GM13977 (cell line): ENCODE measurements at regions not wholly inside any gene's neighbourhood (a gene's known extent, or its start where the extent isn't known, plus 50 kb on each side); places are given as distances from the start of the nearest gene placed in this dataset.
A peak's percentile ranks its signal among the peaks of the same experiment; 100 is the strongest.

Source experiments
- DNase-seq: peaks from one replicate; pipeline ENCODE4 v3.0.0; 2012; ENCODE audit warnings: low spot score
- in situ Hi-C: fragments of 300-500 bp; cut with MboI; formaldehyde crosslinking; loops from one replicate; pipeline ENCODE4 v1.12.0; 2022; ENCODE audit warnings: low sequenced_read_pairs, low pct_unique_long_range_greater_than_20kb, mixed read lengths, inconsistent platforms; ENCODE audit not compliant: unreplicated experiment
- TF ChIP-seq, protein P1 (sequence below): IDR thresholded peaks from 2 replicates; pipeline ENCODE4 v1.5.1; 2012; ENCODE audit warnings: mild to moderate bottlenecking, control low read depth; ENCODE audit not compliant: insufficient read depth; ENCODE audit errors: extremely low read depth, missing control alignments

DNA sequence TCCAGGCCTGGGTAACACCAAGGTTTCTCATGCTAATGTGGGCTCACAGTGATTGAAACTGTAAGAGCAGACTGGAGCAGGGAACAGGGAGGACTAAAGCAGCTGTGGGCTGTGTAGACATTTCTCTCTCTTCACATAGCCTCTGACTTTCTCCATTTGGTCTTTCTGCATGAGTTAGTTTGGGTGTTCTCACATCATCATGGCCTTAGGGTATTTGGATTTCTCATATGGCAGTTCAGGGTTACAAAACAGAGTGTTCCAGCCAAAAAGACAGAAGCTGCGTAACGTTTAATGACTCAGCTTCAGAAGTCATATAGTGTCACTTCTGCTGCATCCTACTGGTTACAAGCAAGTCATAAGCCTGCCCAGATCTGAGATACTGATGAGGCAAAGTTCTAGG is 52.0 kb upstream of the OSBPL8 start:
- in situ Hi-C loops: loop anchor here (25.0 kb wide), 1 partner anchor 401 kb away; no protein-coding TSS in a partner anchor
- TF ChIP-seq, protein P1, sequence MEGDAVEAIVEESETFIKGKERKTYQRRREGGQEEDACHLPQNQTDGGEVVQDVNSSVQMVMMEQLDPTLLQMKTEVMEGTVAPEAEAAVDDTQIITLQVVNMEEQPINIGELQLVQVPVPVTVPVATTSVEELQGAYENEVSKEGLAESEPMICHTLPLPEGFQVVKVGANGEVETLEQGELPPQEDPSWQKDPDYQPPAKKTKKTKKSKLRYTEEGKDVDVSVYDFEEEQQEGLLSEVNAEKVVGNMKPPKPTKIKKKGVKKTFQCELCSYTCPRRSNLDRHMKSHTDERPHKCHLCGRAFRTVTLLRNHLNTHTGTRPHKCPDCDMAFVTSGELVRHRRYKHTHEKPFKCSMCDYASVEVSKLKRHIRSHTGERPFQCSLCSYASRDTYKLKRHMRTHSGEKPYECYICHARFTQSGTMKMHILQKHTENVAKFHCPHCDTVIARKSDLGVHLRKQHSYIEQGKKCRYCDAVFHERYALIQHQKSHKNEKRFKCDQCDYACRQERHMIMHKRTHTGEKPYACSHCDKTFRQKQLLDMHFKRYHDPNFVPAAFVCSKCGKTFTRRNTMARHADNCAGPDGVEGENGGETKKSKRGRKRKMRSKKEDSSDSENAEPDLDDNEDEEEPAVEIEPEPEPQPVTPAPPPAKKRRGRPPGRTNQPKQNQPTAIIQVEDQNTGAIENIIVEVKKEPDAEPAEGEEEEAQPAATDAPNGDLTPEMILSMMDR: no peak
- DNase-seq: no peak

DNA sequence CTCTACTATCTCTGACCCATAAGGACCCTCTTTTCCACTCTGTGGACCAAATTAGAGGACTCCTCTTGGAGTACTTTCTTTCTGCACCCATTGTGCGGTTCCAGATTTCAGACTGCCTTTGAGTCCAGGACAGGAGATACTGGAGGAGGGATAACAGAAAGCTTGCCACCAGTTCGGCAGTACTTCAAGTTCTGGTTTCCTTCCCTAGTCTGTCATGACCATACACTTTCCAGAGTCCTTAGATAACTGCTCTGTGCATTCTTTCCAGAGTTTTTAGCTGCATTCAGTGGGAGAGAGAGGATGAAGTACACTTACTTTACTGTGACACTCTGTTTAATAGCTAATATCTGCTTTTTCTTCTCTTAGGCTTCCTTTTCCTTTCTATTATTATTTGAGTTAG is 54.8 kb upstream of the OSBPL8 start:
- DNase-seq: no peak
- in situ Hi-C loops: loop anchor here (25.0 kb wide), 1 partner anchor 398 kb away; no protein-coding TSS in a partner anchor
- TF ChIP-seq, protein P1: no peak

DNA sequence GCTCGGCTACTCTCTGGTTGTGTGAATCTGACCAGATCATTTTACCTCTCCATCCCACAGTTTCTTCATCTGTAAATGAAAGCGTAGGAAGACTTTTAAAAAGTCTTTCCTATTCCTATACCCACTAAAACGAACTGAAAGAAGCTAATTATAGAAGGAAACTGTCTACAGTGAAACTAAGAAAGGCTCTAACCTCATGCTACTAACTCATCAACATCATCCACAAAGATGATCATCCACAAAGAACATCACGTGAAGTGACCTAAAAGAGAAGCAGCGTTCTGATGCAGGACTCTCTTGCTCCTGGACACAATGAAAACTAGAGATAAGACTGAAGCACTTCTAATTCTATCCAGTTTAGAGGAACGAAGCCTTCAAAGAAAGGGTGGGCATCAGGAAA is 58.5 kb upstream of the OSBPL8 start:
- in situ Hi-C loops: loop anchor here (25.0 kb wide), 1 partner anchor 394 kb away; no protein-coding TSS in a partner anchor

DNA sequence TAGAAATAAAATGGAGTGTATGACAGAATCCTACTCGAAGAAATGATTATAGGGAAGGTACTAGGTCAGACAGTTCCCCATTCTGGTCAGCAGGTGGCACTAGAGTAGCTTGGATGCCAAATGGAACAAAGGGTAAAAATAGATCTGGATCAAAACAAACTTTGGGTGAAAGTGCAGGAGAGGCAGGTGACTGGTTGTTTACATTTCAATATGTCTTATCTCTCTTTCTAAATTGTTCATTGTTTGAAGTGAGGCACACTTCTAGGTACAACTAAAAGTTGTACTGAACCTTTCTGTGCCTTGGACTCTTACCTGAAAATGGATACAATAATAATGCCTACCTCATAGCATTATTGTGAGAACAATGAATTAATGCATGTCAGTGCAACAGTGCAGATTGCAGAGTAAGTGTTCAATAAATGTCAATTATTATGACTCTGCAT is 62.0 kb upstream of the OSBPL8 start:
- in situ Hi-C loops: loop anchor here (10.0 to 25.0 kb wide), 2 partner anchors 173 to 391 kb away; no protein-coding TSS in a partner anchor
- TF ChIP-seq, protein P1: peak; percentile 80
- DNase-seq: peak; percentile 65

More for the DNA sequence above, 58.5 kb upstream of the OSBPL8 start:
- TF ChIP-seq, protein P1: no peak
- DNase-seq: no peak

DNA sequence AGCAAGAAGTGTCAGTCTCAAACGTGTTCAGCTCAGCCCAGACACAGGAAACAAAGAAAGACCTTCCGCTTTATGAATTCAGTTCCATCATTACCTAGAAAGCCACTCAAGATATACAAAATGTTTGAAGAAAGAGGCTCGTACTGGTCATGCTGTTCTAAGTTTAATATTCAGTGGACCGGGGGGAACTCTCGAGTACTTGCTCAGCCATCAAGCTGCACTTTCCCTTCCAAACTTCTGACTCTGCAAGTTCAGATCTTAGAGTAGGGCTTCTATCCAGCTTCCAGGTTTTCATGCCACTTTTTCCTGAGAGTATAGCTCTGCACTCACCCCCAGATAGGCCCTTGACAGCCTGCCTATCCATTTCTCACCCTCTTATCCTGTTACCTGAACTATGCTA is 62.8 kb upstream of the OSBPL8 start:
- in situ Hi-C loops: loop anchor here (10.0 to 25.0 kb wide), 2 partner anchors 172 to 390 kb away; no protein-coding TSS in a partner anchor
- no peak for DNase-seq
- TF ChIP-seq, protein P1: no peak

DNA sequence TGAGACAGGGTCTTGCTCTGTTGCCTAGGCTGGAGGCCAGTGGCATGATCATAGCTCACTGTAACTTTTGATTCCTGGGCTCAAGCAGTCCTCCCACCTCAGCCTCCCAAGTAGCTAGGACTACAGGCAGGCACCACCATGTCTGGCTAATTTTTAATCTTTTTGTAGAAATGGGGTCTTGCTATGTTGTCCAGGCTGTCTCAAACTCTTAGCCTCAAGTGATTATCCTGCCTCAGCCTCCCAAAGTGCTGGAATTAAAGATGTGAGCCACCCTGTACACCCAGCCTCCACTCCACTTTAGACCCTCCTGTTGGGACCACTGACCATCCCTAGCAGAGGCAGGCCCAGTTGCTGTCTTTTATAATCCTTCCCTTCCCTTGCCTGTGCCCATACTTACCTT is 63.3 kb upstream of the OSBPL8 start:
- no peak for DNase-seq
- TF ChIP-seq, protein P1: no peak
- in situ Hi-C loops: loop anchor here (10.0 to 25.0 kb wide), 2 partner anchors 172 to 389 kb away; no protein-coding TSS in a partner anchor
